T-helper 17 cell (primary cell): ENCODE measurements at regions not wholly inside any gene's neighbourhood (a gene's known extent, or its start where the extent isn't known, plus 50 kb on each side); places are given as distances from the start of the nearest gene placed in this dataset.
"Not testable (repeated sequence)": the region's sequence is repeated elsewhere in the genome, so short reads cannot be mapped to it uniquely, and the experiment has no call there.

Experiments used
- ATAC-seq: fragments of 150-1000 bp; cut with Tn5 transposase; 2 replicates; pipeline ENCODE4 v1.10.0; 2021; ENCODE audit warnings: mild to moderate bottlenecking, moderate library complexity
- DNase-seq, 3 donors: peaks; one replicate each; pipeline versions ENCODE4 v3.0.0 to v3.0.0-alpha.2; 2020 to 2021
- H3K9me3 ChIP-seq: one replicate; pipeline ENCODE4 v1.7.0; 2013; ENCODE audit warnings: low read length, mild to moderate bottlenecking; ENCODE audit not compliant: control insufficient read depth, poor library complexity, severe bottlenecking
- H3K27ac Mint-ChIP-seq: one replicate; pipeline ENCODE4 v1.8.0; 2022; ENCODE audit warnings: mild to moderate bottlenecking, moderate library complexity, mixed read lengths
- H3K27me3 Mint-ChIP-seq: one replicate; pipeline ENCODE4 v1.8.0; 2022; ENCODE audit warnings: mixed read lengths
- H3K36me3 Mint-ChIP-seq: one replicate; pipeline ENCODE4 v1.8.0; 2022; ENCODE audit warnings: low read depth, mixed read lengths
- H3K4me1 Mint-ChIP-seq: one replicate; pipeline ENCODE4 v1.8.0; 2022; ENCODE audit warnings: mild to moderate bottlenecking, mixed read lengths
- H3K4me3 Mint-ChIP-seq: one replicate; pipeline ENCODE4 v1.8.0; 2022; ENCODE audit warnings: mild to moderate bottlenecking, moderate library complexity, mixed read lengths

GRCh38 chr5:166910995-166911394 lies 1380.5 kb upstream of the WWC1 start:
- H3K27me3 Mint-ChIP-seq: no peaks in the 10 kb centered on the region
- no peak for ATAC-seq
- H3K27ac Mint-ChIP-seq: no peak overlapping the region
- H3K36me3 Mint-ChIP-seq: no peaks in the 10 kb centered on the region
- no peak overlapping the region for H3K4me3 Mint-ChIP-seq
- no peaks in the 10 kb centered on the region for H3K4me1 Mint-ChIP-seq
- no peaks in the 10 kb centered on the region for H3K9me3 ChIP-seq
- no peak for DNase-seq

GRCh38 chr5:166916021-166916420 lies 1375.4 kb upstream of the WWC1 start:
- Mint-ChIP-seq H3K27ac (no peak overlapping the region), H3K4me1 (no peaks in the 10 kb centered on the region), H3K4me3 (no peak overlapping the region), H3K27me3 (no peaks in the 10 kb centered on the region), H3K36me3 (no peaks in the 10 kb centered on the region)
- no peak for ATAC-seq
- DNase-seq: no peak
- H3K9me3 ChIP-seq: no peaks in the 10 kb centered on the region

- DNase-seq: no peak
- H3K4me1 Mint-ChIP-seq: no peaks in the 10 kb centered on the region
- no peak overlapping the region for H3K27ac Mint-ChIP-seq
- no peak for ATAC-seq
- no peak overlapping the region for H3K4me3 Mint-ChIP-seq
- no peaks in the 10 kb centered on the region for H3K9me3 ChIP-seq
- H3K27me3 Mint-ChIP-seq: no peaks in the 10 kb centered on the region
- H3K36me3 Mint-ChIP-seq: no peaks in the 10 kb centered on the region
Measured at GRCh38 chr5:166926138-166926537, 1365.3 kb upstream of the WWC1 start.

GRCh38 chr5:166926806-166927475 lies 1364.5 kb upstream of the WWC1 start:
- H3K36me3 Mint-ChIP-seq, H3K4me1 Mint-ChIP-seq: not testable (repeated sequence)

GRCh38 chr5:166936351-166936750 lies 1355.1 kb upstream of the WWC1 start:
- H3K9me3 ChIP-seq: peaks cover 3% of the 10 kb centered on the region
- DNase-seq: no peak
- H3K27ac Mint-ChIP-seq: no peak overlapping the region
- H3K36me3 Mint-ChIP-seq: no peaks in the 10 kb centered on the region
- H3K27me3 Mint-ChIP-seq: no peaks in the 10 kb centered on the region
- H3K4me3 Mint-ChIP-seq: no peak overlapping the region
- no peak for ATAC-seq
- H3K4me1 Mint-ChIP-seq: no peaks in the 10 kb centered on the region

More at GRCh38 chr5:166926806-166927475, 1364.5 kb upstream of the WWC1 start:
- not testable (repeated sequence) for H3K27ac Mint-ChIP-seq, DNase-seq, H3K9me3 ChIP-seq, H3K4me3 Mint-ChIP-seq, H3K27me3 Mint-ChIP-seq, ATAC-seq

GRCh38 chr5:166938071-166938470 lies 1353.4 kb upstream of the WWC1 start:
- ATAC-seq: no peak
- Mint-ChIP-seq H3K4me3 (no peak overlapping the region), H3K27me3 (no peaks in the 10 kb centered on the region), H3K27ac (no peak overlapping the region), H3K4me1 (no peaks in the 10 kb centered on the region), H3K36me3 (no peaks in the 10 kb centered on the region)
- DNase-seq: no peak
- H3K9me3 ChIP-seq: peaks cover 3% of the 10 kb centered on the region

GRCh38 chr5:166942948-166943347 lies 1348.5 kb upstream of the WWC1 start:
- no peak overlapping the region for H3K27ac Mint-ChIP-seq
- no peaks in the 10 kb centered on the region for H3K27me3 Mint-ChIP-seq
- no peaks in the 10 kb centered on the region for H3K4me1 Mint-ChIP-seq
- no peak for DNase-seq
- H3K36me3 Mint-ChIP-seq: no peaks in the 10 kb centered on the region
- H3K4me3 Mint-ChIP-seq: no peak overlapping the region
- ATAC-seq: no peak
- H3K9me3 ChIP-seq: peaks cover 3% of the 10 kb centered on the region

- ATAC-seq (no peak), DNase-seq (no peak)
- Mint-ChIP-seq H3K4me1 (no peaks in the 10 kb centered on the region), H3K27me3 (no peaks in the 10 kb centered on the region), H3K4me3 (no peak overlapping the region), H3K36me3 (no peaks in the 10 kb centered on the region), H3K27ac (no peak overlapping the region)
- H3K9me3 ChIP-seq: no peaks in the 10 kb centered on the region
Measured at GRCh38 chr5:166947045-166947444, 1344.4 kb upstream of the WWC1 start.

- Mint-ChIP-seq H3K27me3 (no peaks in the 10 kb centered on the region), H3K27ac (no peak overlapping the region), H3K4me3 (no peak overlapping the region), H3K36me3 (no peaks in the 10 kb centered on the region), H3K4me1 (no peaks in the 10 kb centered on the region)
- no peaks in the 10 kb centered on the region for H3K9me3 ChIP-seq
- DNase-seq: no peak
- ATAC-seq: no peak
Measured at GRCh38 chr5:166948679-166949078, 1342.8 kb upstream of the WWC1 start.

- H3K27me3 Mint-ChIP-seq: no peaks in the 10 kb centered on the region
- DNase-seq: no peak
- no peak for ATAC-seq
- no peak overlapping the region for H3K27ac Mint-ChIP-seq
- H3K9me3 ChIP-seq: no peaks in the 10 kb centered on the region
- H3K4me1 Mint-ChIP-seq: no peaks in the 10 kb centered on the region
- H3K4me3 Mint-ChIP-seq: no peak overlapping the region
- no peaks in the 10 kb centered on the region for H3K36me3 Mint-ChIP-seq
Measured at GRCh38 chr5:166952048-166952447, 1339.4 kb upstream of the WWC1 start.

- no peaks in the 10 kb centered on the region for H3K27me3 Mint-ChIP-seq
- DNase-seq (no peak), ATAC-seq (no peak)
- no peaks in the 10 kb centered on the region for H3K4me1 Mint-ChIP-seq
- H3K36me3 Mint-ChIP-seq: no peaks in the 10 kb centered on the region
- H3K27ac Mint-ChIP-seq: no peak overlapping the region
- no peak overlapping the region for H3K4me3 Mint-ChIP-seq
- H3K9me3 ChIP-seq: no peaks in the 10 kb centered on the region
Measured at GRCh38 chr5:166957782-166958181, 1333.7 kb upstream of the WWC1 start.

GRCh38 chr5:166959766-166960165 lies 1331.7 kb upstream of the WWC1 start:
- no peaks in the 10 kb centered on the region for H3K4me1 Mint-ChIP-seq
- H3K36me3 Mint-ChIP-seq: no peaks in the 10 kb centered on the region
- H3K27ac Mint-ChIP-seq: no peak overlapping the region
- DNase-seq (no peak), ATAC-seq (no peak)
- H3K27me3 Mint-ChIP-seq: no peaks in the 10 kb centered on the region
- no peaks in the 10 kb centered on the region for H3K9me3 ChIP-seq
- H3K4me3 Mint-ChIP-seq: no peak overlapping the region

GRCh38 chr5:166961028-166961427 lies 1330.4 kb upstream of the WWC1 start:
- H3K36me3 Mint-ChIP-seq: no peaks in the 10 kb centered on the region
- no peak for ATAC-seq
- no peaks in the 10 kb centered on the region for H3K9me3 ChIP-seq
- no peaks in the 10 kb centered on the region for H3K4me1 Mint-ChIP-seq
- no peaks in the 10 kb centered on the region for H3K27me3 Mint-ChIP-seq
- H3K27ac Mint-ChIP-seq: no peak overlapping the region
- DNase-seq: no peak
- H3K4me3 Mint-ChIP-seq: no peak overlapping the region

- no peak for DNase-seq
- H3K9me3 ChIP-seq: no peaks in the 10 kb centered on the region
- Mint-ChIP-seq H3K27me3 (no peaks in the 10 kb centered on the region), H3K4me3 (no peak overlapping the region), H3K36me3 (no peaks in the 10 kb centered on the region), H3K4me1 (no peaks in the 10 kb centered on the region), H3K27ac (no peak overlapping the region)
- ATAC-seq: no peak
Measured at GRCh38 chr5:166961913-166962312, 1329.5 kb upstream of the WWC1 start.
